HG03521 (cell line): ENCODE measurements at regions not wholly inside any gene's neighbourhood (a gene's known extent, or its start where the extent isn't known, plus 50 kb on each side); places are given as distances from the start of the nearest gene placed in this dataset.

Source experiments
- ATAC-seq: cut with Tn5 transposase; IDR thresholded peaks from one replicate; pipeline ENCODE4 v1.9.1; 2021; ENCODE audit warnings: mild to moderate bottlenecking, moderate library complexity; ENCODE audit not compliant: unreplicated experiment

- ATAC-seq = peak; percentile 67
Observed at GRCh38 chr2:8277921-8278571, 403.8 kb upstream of the ID2 start.

GRCh38 chr2:8278709-8279354 is 403.0 kb upstream of the ID2 start:
- no peak for ATAC-seq

- no peak for ATAC-seq
Observed at GRCh38 chr2:8279506-8279905, 402.4 kb upstream of the ID2 start.

GRCh38 chr2:8281234-8281633 is 400.6 kb upstream of the ID2 start:
- no peak for ATAC-seq

- ATAC-seq = no peak
Observed at GRCh38 chr2:8281950-8282857, 399.7 kb upstream of the ID2 start.

GRCh38 chr2:8282858-8283252 is 399.0 kb upstream of the ID2 start:
- no peak for ATAC-seq

GRCh38 chr2:8285081-8285480 is 396.8 kb upstream of the ID2 start:
- no peak for ATAC-seq

- ATAC-seq = no peak
Observed at GRCh38 chr2:8285898-8286297, 396.0 kb upstream of the ID2 start.

- no peak for ATAC-seq
Observed at GRCh38 chr2:8288206-8288605, 393.6 kb upstream of the ID2 start.

- no peak for ATAC-seq
Observed at GRCh38 chr2:8289111-8289510, 392.7 kb upstream of the ID2 start.

GRCh38 chr2:8290771-8291352 is 391.0 kb upstream of the ID2 start:
- ATAC-seq = no peak

GRCh38 chr2:8296306-8296705 is 385.6 kb upstream of the ID2 start:
- no peak for ATAC-seq

- no peak for ATAC-seq
Observed at GRCh38 chr2:8297376-8298231, 384.3 kb upstream of the ID2 start.

GRCh38 chr2:8298783-8299182 is 383.1 kb upstream of the ID2 start:
- ATAC-seq = no peak

- no peak for ATAC-seq
Observed at GRCh38 chr2:8300216-8300615, 381.6 kb upstream of the ID2 start.

- ATAC-seq = no peak
Observed at GRCh38 chr2:8300905-8301304, 381.0 kb upstream of the ID2 start.

GRCh38 chr2:8303322-8303832 is 378.5 kb upstream of the ID2 start:
- ATAC-seq = peak; percentile 69

- no peak for ATAC-seq
Observed at GRCh38 chr2:8304821-8305766, 376.8 kb upstream of the ID2 start.
